Mammary epithelial cell (primary cell): ENCODE measurements at regions not wholly inside any gene's neighbourhood (a gene's known extent, or its start where the extent isn't known, plus 50 kb on each side); places are given as distances from the start of the nearest gene placed in this dataset.

Source experiments
- CTCF ChIP-seq, 2 donors: IDR thresholded peaks in 1 of 2; conservative IDR thresholded peaks in 1 of 2; 2 replicates each; pipeline ENCODE4 v1.5.1; 2011 to 2012; ENCODE audit warnings: inconsistent platforms in 2 of 2, low read length in 2 of 2, mild to moderate bottlenecking in 2 of 2, control low read depth in 1 of 2, low read depth in 1 of 2; ENCODE audit not compliant: insufficient read depth in 1 of 2; ENCODE audit errors: extremely low read depth in 1 of 2
- EZH2 ChIP-seq: IDR thresholded peaks from 2 replicates; pipeline ENCODE4 v1.6.1; 2012; ENCODE audit warnings: low read length, inconsistent platforms, borderline replicate concordance

GRCh38 chr1:30043256-30043655 lies 680.1 kb downstream of the MATN1 start:
- TF ChIP-seq CTCF (conservative IDR thresholded peaks at IDR 0.05 in 1 of 2, IDR thresholded peaks at IDR 0.05 in 1 of 2; ENCODE audit: extremely low read depth in 1 of 2, insufficient read depth in 1 of 2, low read depth in 1 of 2, low read length in 2 of 2) = no peak
- no peak for TF ChIP-seq EZH2
